ENCODE measurements at regions not wholly inside any gene's neighbourhood (a gene's known extent, or its start where the extent isn't known, plus 50 kb on each side); places are given as distances from the start of the nearest gene placed in this dataset.
"Not testable (repeated sequence)": the region's sequence is repeated elsewhere in the genome, so short reads cannot be mapped to it uniquely, and the experiment has no call there.

- peak; percentile 73 for DNase-seq
Observed at GRCh38 chr6:166877906-166878305, 78.4 kb downstream of the RNASET2 start.

GRCh38 chr6:166877349-166877748 is 79.0 kb downstream of the RNASET2 start:
- no peak for DNase-seq

GRCh38 chr6:166872531-166873009 is 83.8 kb downstream of the RNASET2 start:
- no peak for DNase-seq

GRCh38 chr6:166870602-166871208 is 85.6 kb downstream of the RNASET2 start:
- no peak for DNase-seq

- DNase-seq = no peak
Observed at GRCh38 chr6:166866839-166867637, 89.3 kb downstream of the RNASET2 start.

GRCh38 chr6:166864333-166864732 is 92.0 kb downstream of the RNASET2 start:
- no peak for DNase-seq

GRCh38 chr6:166862978-166863530 is 93.3 kb downstream of the RNASET2 start:
- no peak for DNase-seq

GRCh38 chr6:166862287-166862977 is 93.9 kb downstream of the RNASET2 start:
- peak; percentile 18 for DNase-seq

- DNase-seq = no peak
Observed at GRCh38 chr6:166861961-166862286, 94.4 kb downstream of the RNASET2 start.

GRCh38 chr6:166861304-166861703 is 95.0 kb downstream of the RNASET2 start:
- DNase-seq = no peak

- DNase-seq = no peak
Observed at GRCh38 chr6:166860392-166860791, 96.0 kb downstream of the RNASET2 start.

GRCh38 chr6:166855416-166855815 is 100.9 kb downstream of the RNASET2 start:
- DNase-seq = no peak

GRCh38 chr6:166853371-166854325 is 102.7 kb downstream of the RNASET2 start:
- DNase-seq = no peak

GRCh38 chr6:166852451-166852975 is 103.8 kb downstream of the RNASET2 start:
- no peak for DNase-seq

GRCh38 chr6:166851911-166852310 is 104.4 kb downstream of the RNASET2 start:
- DNase-seq = no peak

GRCh38 chr6:166851426-166851825 is 104.9 kb downstream of the RNASET2 start:
- DNase-seq = no peak

- DNase-seq = no peak
Observed at GRCh38 chr6:166850677-166851076, 105.7 kb downstream of the RNASET2 start.

GRCh38 chr6:166849749-166850183 is 106.6 kb downstream of the RNASET2 start:
- no peak for DNase-seq

GRCh38 chr6:166848979-166849748 is 107.2 kb downstream of the RNASET2 start:
- DNase-seq = no peak

- not testable (repeated sequence) for DNase-seq
Observed at GRCh38 chr6:166846446-166847142, 109.8 kb downstream of the RNASET2 start.

GRCh38 chr6:166842607-166843006 is 113.7 kb downstream of the RNASET2 start:
- DNase-seq = no peak

All from kidney glomerular epithelial cell (primary cell).